Kidney (tissue), 13 donors: ENCODE measurements at regions not wholly inside any gene's neighbourhood (a gene's known extent, or its start where the extent isn't known, plus 50 kb on each side); places are given as distances from the start of the nearest gene placed in this dataset.
A peak's percentile ranks its signal among the peaks of the same experiment; 100 is the strongest.

Experiments used
- DNase-seq, 5 donors: peaks; one replicate each; pipeline ENCODE4 v3.0.0-alpha.2; 2013 to 2020
- FAIRE-seq: peaks from 2 replicates; lab custom pipeline; 2012; peaks lifted over from hg19 to GRCh38; lab: Jason Lieb, UNC
- H3K27ac ChIP-seq, 2 donors: one replicate each; pipeline ENCODE4 v1.7.0; 2013; ENCODE audit warnings: low read depth in 2 of 2, low read length in 2 of 2, inconsistent platforms in 1 of 2
- H3K27me3 ChIP-seq: one replicate; pipeline ENCODE4 v1.7.1; 2013; ENCODE audit warnings: low read length, inconsistent platforms; ENCODE audit not compliant: control insufficient read depth, insufficient read depth
- H3K36me3 ChIP-seq, 3 donors: one replicate each; pipeline versions ENCODE4 v1.7.0 to v1.7.1; 2013; ENCODE audit warnings: low read length in 3 of 3, control low read depth in 1 of 3, inconsistent platforms in 1 of 3; ENCODE audit not compliant: insufficient read depth in 3 of 3, control insufficient read depth in 2 of 3
- H3K4me1 ChIP-seq, 3 donors: one replicate each; pipeline versions ENCODE4 v1.7.0 to v1.7.1; 2013; ENCODE audit warnings: low read length in 3 of 3, inconsistent platforms in 1 of 3, low read depth in 1 of 3; ENCODE audit not compliant: control insufficient read depth in 2 of 3, insufficient read depth in 2 of 3
- H3K4me3 ChIP-seq, 3 donors: one replicate each; pipeline versions ENCODE4 v1.7.0 to v1.8.1; 2013; ENCODE audit warnings: low read length in 3 of 3, control low read depth in 1 of 3, inconsistent platforms in 1 of 3
- H3K9ac ChIP-seq, 3 donors: one replicate each; pipeline versions ENCODE4 v1.7.0 to v1.7.1; 2013; ENCODE audit warnings: low read length in 3 of 3, control low read depth in 1 of 3, inconsistent platforms in 1 of 3
- H3K9me3 ChIP-seq, 3 donors: one replicate each; pipeline versions ENCODE4 v1.7.0 to v1.7.1; 2013; ENCODE audit warnings: low read length in 3 of 3, control low read depth in 1 of 3, inconsistent platforms in 1 of 3; ENCODE audit not compliant: control insufficient read depth in 2 of 3, insufficient read depth in 1 of 3
- intact Hi-C: fragments of 100-400 bp; cut with DNase I; formaldehyde crosslinking; loops from one replicate; pipeline ENCODE4 v1.11.1; 2022
- TF ChIP-seq, protein P1 (sequence below): IDR thresholded peaks from 3 replicates; pipeline ENCODE4 v1.5.1; 2012; ENCODE audit warnings: mild to moderate bottlenecking, moderate library complexity, borderline replicate concordance; ENCODE audit not compliant: insufficient read depth; ENCODE audit errors: extremely low read depth
- donor health status: control.
- donor health status: control.
- donor health status: control.
- donor health status: control.
- donor health status: control.
- donor health status: DM: yes; HTN: yes; CAD: no.
- donor health status: Normal renal cell carcinoma (clear cell type).

DNA sequence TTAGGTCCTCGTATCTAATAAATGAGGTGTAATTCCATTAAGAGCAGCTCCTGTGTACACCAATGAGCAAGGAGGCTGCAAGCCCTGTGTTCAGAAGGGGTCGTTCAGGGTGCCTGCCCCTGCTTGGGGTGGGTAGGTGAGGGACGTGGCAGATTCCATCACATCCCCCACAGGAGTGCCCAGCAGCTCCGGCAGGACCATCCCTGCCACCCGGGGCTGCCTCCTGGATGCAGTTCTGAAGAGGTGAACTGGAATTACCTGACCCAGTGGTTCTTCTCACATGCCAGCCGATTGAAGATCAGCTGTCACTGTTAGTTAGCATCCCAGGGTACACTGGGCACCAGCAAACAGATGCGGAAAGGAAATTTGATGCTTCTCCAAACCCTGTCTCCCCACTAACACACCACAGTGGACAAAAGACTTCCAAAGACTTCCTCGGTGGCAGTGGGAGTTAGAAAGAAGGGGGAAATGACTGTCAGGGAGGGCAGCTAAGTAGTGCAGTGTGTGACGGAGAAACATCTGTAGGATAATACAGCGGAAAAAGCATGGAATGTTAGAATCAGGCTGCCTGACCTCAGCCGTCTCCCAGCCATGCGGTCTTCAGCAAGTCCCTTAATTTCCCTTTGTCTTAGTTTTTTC is 313.6 kb upstream of the ZMIZ1 start:
- Histone ChIP-seq H3K4me3 (no peak overlapping the region), H3K9me3 (no peaks in the 10 kb centered on the region), H3K4me1 (peaks cover 0 to 9% (median 3%) of the 10 kb centered on the region in 3 donors), H3K27me3 (no peaks in the 10 kb centered on the region), H3K36me3 (no peaks in the 10 kb centered on the region), H3K27ac (no peak overlapping the region), H3K9ac (no peak overlapping the region)
- TF ChIP-seq, protein P1, sequence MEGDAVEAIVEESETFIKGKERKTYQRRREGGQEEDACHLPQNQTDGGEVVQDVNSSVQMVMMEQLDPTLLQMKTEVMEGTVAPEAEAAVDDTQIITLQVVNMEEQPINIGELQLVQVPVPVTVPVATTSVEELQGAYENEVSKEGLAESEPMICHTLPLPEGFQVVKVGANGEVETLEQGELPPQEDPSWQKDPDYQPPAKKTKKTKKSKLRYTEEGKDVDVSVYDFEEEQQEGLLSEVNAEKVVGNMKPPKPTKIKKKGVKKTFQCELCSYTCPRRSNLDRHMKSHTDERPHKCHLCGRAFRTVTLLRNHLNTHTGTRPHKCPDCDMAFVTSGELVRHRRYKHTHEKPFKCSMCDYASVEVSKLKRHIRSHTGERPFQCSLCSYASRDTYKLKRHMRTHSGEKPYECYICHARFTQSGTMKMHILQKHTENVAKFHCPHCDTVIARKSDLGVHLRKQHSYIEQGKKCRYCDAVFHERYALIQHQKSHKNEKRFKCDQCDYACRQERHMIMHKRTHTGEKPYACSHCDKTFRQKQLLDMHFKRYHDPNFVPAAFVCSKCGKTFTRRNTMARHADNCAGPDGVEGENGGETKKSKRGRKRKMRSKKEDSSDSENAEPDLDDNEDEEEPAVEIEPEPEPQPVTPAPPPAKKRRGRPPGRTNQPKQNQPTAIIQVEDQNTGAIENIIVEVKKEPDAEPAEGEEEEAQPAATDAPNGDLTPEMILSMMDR, result no peak
- FAIRE-seq (no peak), DNase-seq (peak in 4 of 5 donors; percentile 52 to 74 (median 66))
- intact Hi-C loops, result no loop called here

DNA sequence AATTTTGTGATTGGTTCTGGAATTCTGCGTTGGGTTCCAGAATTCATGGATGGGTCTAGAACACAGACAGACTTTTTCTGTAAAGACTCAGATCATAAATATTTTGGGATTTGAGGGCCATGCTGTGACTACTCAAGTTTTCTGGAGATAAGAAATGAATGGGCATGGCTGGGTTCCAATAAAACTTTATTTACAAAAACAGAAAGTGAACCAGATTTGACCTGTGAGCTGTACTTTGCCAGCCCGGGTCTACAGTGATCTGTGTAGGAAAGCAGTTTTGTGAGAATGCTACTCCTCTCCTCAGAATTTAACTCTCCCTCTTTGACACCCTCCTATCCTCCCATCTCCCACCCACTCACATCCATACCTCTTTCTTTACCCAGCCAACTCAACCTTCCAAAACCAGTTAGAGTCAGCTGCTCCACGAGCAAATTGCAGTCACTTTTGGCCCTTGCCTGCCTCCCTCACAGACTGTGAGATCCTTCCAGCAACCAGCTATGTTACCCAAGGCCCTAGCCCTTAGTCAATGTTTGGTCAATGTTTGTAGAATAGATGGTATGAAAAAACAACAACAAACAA is 312.8 kb upstream of the ZMIZ1 start:
- intact Hi-C loops, result no loop called here
- Histone ChIP-seq H3K4me3 (no peak overlapping the region), H3K36me3 (no peaks in the 10 kb centered on the region), H3K27ac (peak overlapping the region in 1 of 2 donors; percentile 66), H3K9ac (no peak overlapping the region), H3K9me3 (no peaks in the 10 kb centered on the region), H3K27me3 (no peaks in the 10 kb centered on the region), H3K4me1 (peaks cover 0 to 9% (median 3%) of the 10 kb centered on the region in 3 donors)
- TF ChIP-seq, protein P1, result no peak
- DNase-seq (no peak), FAIRE-seq (no peak)

DNA sequence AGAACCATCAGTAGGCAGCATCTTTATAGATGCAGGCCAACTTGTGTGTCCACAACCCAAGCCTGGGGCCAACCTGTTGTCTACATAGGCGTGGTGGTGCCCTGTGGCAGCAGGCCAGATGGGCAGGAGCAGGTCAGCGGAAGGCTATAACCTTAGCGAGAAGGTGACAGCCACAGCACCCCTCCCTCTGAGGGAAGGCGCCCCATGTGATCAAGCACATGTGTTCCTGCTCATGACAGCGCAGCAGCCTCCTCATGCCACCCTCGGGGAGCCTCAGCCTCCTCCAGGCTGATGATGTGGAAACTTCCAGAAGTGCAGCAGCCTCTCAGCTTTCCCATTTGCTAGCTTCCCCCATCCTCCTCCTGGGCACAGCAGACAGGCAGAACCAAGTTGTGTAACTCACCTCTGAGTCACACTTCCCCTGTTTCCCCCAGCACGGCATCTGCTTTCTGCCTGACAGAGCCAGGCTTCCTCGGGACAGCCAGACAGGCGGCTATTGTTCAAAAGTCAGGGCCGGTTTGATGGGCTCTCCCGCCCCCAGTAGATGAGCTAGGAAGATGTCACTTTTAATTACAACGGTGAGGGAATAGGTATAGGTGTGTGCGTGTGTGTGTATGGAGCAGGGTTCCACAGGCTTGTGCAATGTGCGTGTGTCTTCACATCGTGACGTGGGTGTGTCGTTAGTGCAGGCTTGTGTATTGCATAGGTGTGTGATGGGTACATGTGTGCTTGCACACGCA is 312.0 kb upstream of the ZMIZ1 start:
- H3K4me1 ChIP-seq, result peaks cover 0 to 9% (median 3%) of the 10 kb centered on the region in 3 donors
- TF ChIP-seq, protein P1, result no peak
- no peaks in the 10 kb centered on the region for H3K36me3 ChIP-seq
- FAIRE-seq (no peak), DNase-seq (peak in 4 of 5 donors; percentile 46 to 92 (median 58))
- intact Hi-C loops, result no loop called here
- no peak overlapping the region for H3K9ac ChIP-seq
- peak overlapping the region; percentile 38 to 66 for H3K27ac ChIP-seq
- no peak overlapping the region for H3K4me3 ChIP-seq
- no peaks in the 10 kb centered on the region for H3K27me3 ChIP-seq
- H3K9me3 ChIP-seq, result no peaks in the 10 kb centered on the region
